Astrocyte of the spinal cord (primary cell): ENCODE measurements at regions not wholly inside any gene's neighbourhood (a gene's known extent, or its start where the extent isn't known, plus 50 kb on each side); places are given as distances from the start of the nearest gene placed in this dataset.

Experiments used
- DNase-seq: peaks from one replicate; pipeline ENCODE4 v3.0.0; 2011; ENCODE audit warnings: low read depth, low spot score
- H3K4me3 ChIP-seq: 2 replicates; pipeline ENCODE4 v1.5.1; 2011; ENCODE audit warnings: low read depth, mild to moderate bottlenecking, low read length, moderate library complexity
- in situ Hi-C: cut with HindIII; loops from 2 replicates; pipeline ENCODE4 v1.10.0; 2017; ENCODE audit warnings: low sequenced_read_pairs
- TF ChIP-seq, protein P1 (sequence below): IDR thresholded peaks from 2 replicates; pipeline ENCODE4 v1.5.1; 2012; ENCODE audit warnings: low read depth, mild to moderate bottlenecking, low read length, inconsistent platforms

DNA sequence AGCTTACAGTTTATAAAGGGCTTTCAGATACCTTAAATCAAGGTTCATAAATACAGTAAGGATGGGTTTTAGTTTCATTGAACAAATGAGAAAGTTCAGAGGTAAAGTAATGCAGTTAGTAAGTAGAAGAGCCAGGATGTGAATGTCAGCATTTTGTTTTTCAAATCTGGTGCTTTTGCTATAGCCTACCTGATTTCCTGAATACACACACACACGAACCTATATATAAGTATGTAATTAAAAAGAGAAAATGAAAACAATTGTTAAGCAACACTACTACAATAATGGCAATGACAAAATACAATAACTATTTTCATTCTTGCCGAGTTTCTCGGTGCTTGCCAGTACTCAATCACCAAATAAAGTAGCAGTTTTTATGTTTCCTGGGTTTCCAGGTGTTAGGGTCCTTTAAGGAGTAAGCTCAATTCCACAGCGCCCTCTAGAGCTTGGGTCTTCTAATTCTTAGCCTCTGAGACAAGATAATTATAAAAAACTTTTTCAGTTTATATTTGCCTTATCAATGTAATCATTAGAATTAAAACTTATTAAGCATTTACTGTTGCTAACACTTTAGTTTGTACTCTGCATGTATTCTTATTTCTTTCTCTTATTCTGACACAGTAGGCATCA lies 512.9 kb upstream of the ACVR2A start:
- H3K4me3 ChIP-seq: no peak overlapping the region
- in situ Hi-C loops: no loop called here
- TF ChIP-seq, protein P1, sequence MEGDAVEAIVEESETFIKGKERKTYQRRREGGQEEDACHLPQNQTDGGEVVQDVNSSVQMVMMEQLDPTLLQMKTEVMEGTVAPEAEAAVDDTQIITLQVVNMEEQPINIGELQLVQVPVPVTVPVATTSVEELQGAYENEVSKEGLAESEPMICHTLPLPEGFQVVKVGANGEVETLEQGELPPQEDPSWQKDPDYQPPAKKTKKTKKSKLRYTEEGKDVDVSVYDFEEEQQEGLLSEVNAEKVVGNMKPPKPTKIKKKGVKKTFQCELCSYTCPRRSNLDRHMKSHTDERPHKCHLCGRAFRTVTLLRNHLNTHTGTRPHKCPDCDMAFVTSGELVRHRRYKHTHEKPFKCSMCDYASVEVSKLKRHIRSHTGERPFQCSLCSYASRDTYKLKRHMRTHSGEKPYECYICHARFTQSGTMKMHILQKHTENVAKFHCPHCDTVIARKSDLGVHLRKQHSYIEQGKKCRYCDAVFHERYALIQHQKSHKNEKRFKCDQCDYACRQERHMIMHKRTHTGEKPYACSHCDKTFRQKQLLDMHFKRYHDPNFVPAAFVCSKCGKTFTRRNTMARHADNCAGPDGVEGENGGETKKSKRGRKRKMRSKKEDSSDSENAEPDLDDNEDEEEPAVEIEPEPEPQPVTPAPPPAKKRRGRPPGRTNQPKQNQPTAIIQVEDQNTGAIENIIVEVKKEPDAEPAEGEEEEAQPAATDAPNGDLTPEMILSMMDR: peak; percentile 47
- DNase-seq: peak; percentile 14

DNA sequence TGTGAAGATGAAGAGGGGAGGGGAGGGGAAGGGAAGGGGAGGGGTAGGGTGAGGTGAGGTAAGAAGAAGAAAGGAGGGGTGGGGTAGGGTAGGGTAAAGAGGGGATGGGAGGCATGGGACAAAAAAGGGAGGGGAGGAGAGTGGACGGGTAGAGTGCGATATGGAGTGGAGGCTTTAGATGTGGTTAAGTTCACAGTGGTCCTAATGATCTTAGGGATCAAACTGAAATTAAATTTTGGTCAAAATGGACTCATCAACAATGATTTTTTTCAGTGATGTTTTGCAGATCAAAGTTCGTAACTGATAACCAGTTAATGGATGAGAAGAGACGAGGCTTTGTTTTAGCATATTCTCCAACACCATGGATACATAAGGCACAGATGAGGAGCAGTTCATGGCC lies 513.9 kb upstream of the ACVR2A start:
- no peak overlapping the region for H3K4me3 ChIP-seq
- TF ChIP-seq, protein P1: no peak
- in situ Hi-C loops: no loop called here
- DNase-seq: no peak

DNA sequence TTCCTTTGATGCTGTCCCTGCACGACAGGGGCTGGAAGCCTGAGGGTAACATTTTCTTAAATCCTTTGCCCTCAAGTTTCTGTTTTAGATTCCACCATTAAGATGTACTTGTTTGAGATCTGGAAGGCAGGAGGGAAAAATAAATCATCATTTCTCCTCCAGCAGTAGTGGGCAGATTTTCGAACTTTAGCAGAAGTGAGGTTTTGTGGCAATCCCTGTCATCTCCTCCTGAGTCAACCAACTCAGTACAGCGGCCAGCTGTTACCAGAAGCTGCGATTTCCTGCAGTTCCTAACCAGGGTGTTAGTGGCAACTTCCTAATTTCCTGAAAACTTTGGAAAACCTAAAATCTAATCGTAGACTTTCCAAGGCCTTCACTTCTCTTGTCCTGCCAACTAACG lies 517.2 kb upstream of the ACVR2A start:
- TF ChIP-seq, protein P1: no peak
- in situ Hi-C loops: no loop called here
- DNase-seq: no peak
- no peak overlapping the region for H3K4me3 ChIP-seq

DNA sequence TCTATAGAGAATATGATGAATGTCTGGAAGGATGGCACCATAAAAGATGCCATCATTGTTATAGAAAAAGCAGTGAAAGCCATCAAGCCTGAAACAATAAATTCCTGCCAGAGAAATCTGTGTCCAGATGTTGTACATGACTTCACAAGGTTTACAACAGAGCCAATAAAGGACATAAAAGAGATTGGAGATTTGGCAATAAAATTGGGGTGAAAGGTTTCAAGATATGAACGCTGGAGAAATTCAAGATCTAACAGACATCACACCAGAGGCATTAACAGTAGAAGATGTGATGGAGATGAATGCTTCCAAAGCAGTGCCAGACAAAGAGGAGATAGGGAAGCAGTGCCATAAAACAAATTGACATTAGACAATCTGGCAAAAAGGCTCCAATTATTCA lies 518.8 kb upstream of the ACVR2A start:
- DNase-seq: no peak
- TF ChIP-seq, protein P1: no peak
- H3K4me3 ChIP-seq: no peak overlapping the region
- in situ Hi-C loops: no loop called here

DNA sequence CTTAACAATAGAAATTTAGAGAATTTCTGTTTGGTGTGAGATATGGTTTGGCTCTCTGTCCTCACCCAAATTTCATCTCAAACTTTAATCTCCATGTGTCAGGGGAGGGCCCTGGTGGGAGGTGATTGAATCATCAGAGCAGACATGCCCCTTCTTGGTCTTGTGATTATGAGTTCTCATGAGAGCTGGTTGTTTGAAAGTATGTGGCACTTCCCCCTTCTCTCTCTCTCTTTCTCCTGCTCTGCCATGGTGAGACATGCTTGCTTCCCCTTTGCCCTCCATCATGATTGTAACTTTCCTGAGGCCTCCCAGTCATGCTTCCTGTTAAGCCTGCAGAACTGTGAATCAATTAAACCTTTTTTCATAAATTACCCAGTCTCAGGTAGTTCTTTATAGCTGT lies 524.7 kb upstream of the ACVR2A start:
- in situ Hi-C loops: no loop called here
- H3K4me3 ChIP-seq: no peak overlapping the region
- TF ChIP-seq, protein P1: no peak
- no peak for DNase-seq

DNA sequence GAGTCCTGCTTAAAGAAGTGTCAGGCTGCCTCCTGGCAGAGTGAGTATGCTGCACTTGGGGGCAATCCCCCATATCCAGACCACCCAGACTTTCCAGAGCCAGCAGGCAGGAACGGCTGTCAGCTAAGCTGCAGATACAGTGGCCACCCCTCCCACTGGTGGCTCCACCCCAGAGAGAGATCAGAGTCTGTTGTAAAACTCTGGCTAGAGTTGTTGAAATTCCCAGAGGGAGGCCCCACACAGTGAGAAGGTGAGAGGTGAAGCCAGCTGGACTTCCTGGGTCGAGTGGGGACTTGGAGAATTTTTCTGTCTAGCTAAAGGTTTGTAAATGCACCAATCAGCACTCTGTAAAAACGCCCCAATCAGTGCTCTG lies 533.8 kb upstream of the ACVR2A start:
- TF ChIP-seq, protein P1: no peak
- in situ Hi-C loops: no loop called here
- no peak for DNase-seq
- H3K4me3 ChIP-seq: no peak overlapping the region
